Stimulated activated CD4-positive, alpha-beta T cell treated with anti-CD3 and anti-CD28 coated beads, Interleukin-1b, Interleukin-23, amount 100 ng/mL, for 1 hour (primary cell): ENCODE measurements at regions not wholly inside any gene's neighbourhood (a gene's known extent, or its start where the extent isn't known, plus 50 kb on each side); places are given as distances from the start of the nearest gene placed in this dataset.

Source experiments
- DNase-seq, 2 donors: peaks; one replicate each; pipeline ENCODE4 v3.0.0-alpha.2; 2020; ENCODE audit warnings: low read depth in 2 of 2

DNA sequence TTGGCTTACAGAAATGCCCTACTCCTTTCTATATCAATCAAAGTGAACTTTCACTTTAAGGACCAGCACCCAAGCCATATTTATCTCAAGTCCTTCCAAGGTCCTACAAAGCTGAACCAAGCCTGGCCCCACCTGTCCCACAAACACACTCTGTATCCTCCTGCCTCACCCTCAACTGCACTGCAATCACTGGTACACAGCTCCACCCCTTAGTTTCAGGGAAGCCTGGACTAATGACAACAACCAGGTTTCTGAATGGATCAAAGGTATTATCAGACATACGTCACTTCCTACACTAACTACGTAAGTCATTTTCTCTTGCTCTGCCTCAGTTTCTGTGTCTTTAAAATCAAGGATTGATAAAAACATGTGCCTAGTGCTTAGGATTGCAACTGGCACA lies 205.6 kb upstream of the HS3ST1 start:
- no peak for DNase-seq

DNA sequence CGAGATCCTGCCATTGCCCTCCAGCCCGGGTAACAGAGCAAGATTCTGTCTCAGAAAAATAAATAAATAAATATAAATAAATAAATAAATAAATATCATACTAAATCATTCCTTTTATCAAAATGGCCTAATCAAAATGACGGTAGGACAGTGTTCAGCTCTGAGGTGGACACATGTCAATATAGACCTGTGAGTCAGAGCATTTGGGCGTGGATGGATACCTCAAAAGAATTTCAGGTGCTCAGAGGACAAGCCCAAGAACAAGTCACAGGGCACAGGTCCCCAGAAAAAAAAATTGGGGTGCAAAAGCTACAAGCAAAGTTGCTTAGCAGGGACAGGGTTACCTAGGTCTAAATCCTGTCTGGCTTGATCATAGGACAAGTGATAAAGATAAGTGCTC lies 204.7 kb upstream of the HS3ST1 start:
- DNase-seq: no peak

DNA sequence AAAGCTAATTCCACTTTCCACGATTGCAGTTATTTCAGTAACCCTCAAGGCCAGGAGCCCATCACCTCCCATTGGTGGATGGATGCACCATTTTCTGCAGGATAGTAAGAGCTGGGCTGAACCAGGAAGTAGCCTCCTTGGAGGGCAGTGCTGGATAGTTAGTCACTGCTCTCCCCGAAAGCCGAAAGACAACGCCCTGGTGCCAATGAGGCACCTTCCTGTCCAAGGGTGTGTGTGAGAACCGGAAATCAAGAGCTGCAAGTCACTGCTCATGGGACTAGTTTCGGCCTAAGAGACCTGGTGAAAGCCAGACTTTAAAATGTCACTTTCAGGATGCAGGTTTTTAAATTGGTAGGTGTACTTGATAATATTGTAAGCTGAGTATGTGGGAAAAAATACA lies 203.8 kb upstream of the HS3ST1 start:
- DNase-seq: no peak

DNA sequence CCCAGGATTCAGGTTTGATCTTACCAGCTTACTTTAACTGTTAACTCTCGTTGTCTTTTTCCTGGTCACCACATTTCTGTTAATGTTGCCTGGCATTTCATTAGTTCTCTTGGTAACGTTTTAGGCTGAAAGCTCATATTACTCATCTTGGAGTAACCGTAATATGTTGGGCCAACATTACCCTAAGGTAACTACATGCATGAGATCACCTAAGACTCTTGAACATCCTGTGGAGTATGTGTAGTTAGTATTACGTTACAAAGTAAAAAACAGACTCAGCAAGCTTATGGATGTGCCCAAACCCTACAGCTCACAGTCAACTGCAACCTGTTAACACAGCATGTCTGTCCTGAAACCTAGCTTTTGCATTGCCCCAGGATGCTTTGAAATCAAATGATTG lies 203.3 kb upstream of the HS3ST1 start:
- no peak for DNase-seq

DNA sequence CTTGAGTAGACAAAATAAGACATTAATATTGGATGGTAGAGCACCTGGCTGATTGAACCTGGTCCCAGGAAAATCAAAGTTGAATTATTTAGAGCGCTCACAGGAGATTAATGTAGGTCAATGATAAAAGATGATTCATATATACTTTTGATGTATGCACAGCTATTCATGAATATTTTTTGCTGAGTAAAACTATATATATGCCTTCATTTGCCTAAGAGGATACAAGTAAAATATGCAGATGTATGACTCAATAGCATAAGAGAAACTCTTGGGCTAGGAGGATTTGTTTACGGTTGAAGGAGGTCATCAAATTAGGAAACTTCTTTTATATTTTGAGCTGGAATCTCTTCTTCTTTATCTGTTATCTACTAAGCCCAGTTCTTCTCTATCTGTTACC lies 202.7 kb upstream of the HS3ST1 start:
- no peak for DNase-seq

DNA sequence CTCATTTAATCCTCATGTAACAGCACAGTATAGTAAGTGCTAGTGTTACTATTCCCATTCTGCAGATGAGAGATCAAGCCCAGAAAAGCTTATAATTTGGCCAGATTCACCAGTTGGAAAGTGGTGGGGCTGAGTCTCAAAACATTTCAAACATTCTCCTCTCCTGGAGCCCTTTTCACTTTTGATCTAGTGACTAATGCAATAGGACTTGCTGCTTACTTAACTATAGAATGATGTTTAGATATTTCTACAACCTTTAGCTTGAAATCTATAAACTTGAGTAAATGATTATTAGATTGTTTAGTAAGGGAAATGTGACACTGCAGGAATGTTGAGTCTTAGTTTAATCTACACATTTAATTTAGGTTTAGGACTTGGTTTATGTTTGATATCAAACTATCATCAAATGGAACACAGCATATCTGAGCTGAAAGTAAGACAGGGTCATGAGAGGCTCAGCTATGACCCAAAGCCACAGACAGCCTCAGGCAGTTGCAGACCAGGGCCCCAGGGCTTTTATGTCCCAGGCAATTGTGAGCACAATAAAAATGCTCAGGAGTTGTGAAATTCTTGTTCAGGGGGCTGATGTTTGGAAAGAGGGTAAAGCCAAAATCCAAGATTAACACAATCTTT lies 199.5 kb upstream of the HS3ST1 start:
- no peak for DNase-seq

DNA sequence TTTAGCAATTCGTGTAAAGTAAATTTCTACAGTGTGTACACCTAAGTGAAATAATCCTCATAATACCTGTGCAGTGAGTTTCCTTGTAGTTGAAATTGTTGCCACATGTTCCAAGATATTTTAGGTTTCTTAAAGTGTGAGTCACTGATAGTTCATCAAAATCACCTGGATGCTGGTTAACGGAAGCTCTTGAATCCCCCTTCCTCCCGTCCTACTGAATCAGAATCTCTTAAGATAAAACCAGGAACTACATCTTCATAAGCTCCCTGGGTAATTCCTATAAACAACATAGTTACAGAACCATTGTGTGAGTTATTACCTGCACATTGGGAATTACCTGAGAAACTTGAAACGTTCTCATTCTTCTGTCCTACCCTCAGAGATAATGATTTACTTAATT lies 197.4 kb upstream of the HS3ST1 start:
- DNase-seq: no peak

DNA sequence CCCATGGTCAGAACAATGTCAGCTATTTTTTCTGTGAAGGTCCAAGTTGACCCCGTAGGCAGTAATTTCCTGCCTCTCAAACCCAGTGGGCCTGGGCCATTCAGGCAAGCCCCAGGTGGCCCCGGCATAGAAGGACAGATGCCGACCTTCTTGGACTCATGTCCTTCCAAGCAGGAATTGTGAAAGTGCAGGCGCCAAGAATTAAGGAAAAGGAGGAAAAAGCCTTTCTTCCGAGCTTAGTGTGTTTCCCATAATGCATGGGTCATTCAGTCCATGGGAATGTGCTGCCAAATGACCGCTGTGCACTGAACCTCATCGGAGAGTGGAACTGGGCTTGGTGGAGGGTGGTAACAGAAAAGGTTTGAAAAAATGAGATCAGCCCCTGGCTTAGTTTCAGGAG lies 196.5 kb upstream of the HS3ST1 start:
- DNase-seq: no peak

DNA sequence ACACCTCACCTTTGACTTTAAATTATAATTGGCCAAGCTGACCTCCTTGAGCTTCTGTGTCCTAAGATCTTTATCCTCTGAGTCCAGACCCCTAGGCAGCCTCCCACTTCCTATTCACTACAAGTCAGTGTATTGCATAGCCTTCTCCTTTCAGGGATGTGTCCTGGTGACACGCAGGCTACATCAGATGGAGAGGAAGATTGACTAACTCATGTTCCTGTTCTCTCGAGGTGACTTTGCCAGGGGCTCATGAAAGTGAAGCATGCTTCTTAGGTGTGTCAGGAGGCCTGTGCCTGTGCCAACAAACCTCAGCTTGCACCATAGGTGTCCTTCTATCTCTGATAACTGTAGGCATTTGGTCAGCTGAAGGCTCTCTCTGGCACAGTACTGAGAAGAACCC lies 195.7 kb upstream of the HS3ST1 start:
- no peak for DNase-seq

DNA sequence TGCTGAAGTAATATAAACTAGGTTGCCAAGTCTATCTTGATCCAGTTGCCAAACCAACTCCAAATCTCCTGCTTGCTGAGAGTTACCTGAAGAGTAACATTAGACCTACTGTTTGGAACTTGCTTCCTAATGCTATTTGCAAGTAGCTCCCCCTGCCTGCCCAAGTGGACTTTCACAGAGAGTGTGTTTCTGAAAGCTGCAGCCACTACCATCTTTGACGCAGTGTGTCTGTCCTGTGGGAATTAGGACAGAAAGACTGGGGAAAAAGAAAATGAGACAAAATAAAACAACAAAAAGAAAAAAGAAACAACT lies 195.0 kb upstream of the HS3ST1 start:
- no peak for DNase-seq

DNA sequence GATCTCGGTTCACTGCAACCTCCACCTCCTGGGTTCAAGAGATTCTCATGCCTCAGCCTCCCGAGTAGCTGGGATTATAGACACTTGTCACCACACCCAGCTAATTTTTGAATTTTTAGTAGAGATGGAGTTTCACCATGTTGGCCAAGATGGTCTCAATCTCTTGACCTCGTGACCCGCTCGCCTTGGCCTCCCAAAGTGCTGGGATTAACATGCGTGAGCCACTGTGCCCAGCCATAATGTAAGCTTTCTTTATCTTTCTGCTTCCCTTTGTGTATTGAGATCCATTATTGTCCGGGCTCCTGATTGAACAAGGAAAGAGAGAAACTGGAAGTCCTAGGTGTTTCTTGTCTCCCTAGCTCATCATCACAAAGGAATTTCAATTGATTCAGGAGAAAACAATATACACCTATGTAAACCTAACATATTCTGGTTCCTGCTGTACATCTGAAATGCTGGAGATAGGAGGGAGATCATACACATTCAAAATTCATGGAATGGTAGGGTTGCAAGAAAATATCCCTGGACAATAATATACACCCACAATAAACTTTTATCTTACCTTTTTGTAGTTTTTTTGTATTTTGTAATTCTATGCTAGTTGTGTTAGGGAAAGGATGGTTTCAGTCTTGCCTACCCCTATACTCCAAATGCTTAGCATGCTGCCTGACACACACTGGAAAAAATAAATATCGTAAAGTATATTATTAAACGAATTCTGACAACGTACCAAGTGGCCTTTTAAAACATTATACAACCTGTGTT lies 194.4 kb upstream of the HS3ST1 start:
- DNase-seq: no peak

DNA sequence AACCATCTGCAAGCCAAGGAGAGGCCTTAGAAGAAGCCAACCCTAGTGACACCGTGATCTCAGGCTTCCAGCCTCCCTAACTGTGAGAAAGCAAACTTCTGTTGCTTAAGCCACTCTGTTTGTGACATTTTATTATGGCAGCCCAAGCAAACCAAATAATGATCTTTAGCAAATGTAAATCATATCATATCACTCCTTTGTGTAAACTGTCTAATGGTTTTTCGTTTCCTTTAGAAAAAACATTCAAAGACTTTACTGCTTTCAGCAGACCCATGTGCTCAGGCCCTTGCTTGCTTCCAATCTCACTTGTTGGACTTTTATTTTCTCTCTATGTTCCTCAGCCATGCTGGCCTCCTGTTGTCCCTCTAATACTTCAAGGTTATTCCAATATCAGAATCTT lies 192.2 kb upstream of the HS3ST1 start:
- DNase-seq: no peak

DNA sequence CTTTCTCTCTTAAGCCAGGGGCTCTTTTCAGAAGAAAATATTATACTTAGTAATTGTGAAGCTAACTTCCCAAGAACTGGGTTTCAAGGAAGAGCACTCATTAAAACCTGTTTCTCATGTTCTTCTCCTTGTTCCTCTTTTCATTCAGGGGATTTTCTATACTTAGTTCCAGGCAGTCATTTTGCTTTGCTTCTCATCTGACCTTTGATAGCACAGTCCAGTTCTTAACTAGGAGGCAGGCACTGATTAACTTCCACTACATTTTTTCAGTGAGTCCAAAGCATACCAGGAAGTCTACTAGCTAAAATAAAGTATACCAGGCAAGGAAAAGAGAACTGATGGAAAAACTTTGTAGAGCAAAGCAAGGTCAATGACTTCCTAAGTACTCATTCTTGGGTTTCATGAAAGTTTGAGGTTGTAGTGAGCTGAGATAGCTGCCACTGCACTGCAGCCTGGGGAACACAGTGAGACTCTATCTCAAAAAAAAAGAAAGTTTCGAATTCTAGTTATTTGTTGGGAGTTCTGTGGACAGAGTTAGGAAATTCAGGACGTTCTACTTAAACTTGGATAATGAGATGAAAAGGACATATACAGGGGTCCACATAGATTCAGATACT lies 190.1 kb upstream of the HS3ST1 start:
- no peak for DNase-seq

DNA sequence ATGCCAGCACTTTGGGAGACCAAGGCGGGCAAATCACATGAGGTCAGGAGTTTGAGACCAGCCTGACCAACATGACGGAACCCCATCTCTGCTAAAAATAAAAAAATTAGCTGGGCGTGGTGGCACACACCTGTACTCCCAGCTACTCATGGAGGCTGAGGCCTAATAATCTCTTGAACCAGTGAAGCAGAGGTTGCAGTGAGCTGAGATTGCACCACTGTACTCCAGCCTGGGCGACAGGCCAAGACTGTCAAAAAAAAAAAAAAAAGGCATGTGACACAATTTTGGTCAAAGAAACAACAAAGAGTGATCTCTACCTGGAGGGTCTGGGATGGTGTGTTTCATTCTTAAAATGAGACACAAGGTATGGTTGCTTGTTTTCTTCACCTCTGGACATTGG lies 188.2 kb upstream of the HS3ST1 start:
- DNase-seq: no peak

DNA sequence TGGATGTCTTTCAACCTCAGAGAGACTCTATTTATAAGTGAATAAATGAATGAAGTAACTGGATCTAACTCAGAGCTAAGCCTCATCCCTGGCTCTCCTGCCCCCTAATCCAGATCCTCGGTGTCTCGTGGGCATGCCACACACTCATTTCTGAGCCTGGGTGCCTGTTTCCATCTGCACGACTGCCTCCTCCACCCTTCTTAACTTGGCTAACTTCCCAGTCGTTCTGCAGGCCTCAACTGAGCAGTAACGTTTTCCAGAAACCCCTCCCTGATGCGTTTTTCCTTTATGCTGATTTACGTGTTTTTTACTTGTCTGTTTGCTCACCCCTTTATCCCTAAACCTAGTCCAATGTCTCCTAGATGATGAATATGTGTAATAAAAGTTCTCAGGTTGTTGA lies 186.9 kb upstream of the HS3ST1 start:
- no peak for DNase-seq

DNA sequence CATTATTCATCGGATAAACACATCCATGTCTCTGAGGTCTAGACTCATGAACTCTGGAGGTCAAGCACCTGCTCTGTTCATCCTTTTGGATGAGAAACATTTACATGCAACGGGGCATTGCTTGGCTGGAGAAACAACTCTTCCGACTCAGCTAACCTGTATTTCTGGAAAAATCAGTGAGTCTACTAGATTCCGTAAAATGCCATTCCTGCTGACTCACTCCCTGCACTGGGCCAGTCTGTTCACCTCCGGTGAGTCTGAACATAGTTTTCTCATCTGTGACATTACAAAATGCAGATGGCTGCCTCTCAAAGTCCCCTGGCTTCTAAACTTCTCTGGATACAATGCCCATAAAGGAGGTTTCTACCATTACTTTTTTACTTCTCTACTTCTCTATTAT lies 185.7 kb upstream of the HS3ST1 start:
- DNase-seq: no peak

DNA sequence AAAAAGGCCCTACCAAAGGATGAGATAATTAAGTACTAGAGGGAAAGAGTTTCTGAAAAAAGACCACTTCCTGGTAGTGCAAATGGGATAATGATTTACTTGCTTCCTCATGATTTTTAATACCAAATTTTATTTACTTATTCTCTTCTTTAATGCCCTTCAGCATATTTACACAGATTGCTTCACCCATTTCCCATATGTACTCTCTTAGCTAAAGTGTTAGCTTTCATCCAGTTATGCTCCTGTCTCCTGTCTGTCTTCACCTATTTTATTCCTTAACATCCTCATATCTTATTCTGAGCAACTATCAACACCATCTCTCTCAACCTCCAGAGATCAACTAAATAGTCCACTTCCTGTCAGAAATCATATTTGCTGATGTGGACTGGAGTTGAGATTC lies 183.2 kb upstream of the HS3ST1 start:
- DNase-seq: no peak

DNA sequence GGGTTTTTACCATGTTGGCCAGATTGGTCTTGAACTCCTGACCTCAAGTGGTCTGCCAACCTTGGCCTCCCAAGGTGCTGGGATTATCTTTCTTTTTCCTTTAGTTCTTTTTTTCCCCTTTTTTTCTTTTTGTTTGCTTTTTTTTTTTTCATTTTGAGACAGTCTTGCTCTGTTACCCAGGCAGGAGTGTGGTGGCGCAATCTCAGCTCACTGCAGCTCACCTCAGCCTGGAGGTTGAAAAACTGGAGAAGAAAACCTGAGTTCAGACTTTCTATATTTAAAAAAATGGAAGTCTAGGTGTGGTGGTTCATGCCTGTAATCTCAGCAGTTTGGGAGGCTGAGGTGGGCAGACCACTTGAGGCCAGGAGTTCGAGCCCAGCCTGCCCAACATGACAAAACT lies 181.1 kb upstream of the HS3ST1 start:
- no peak for DNase-seq

DNA sequence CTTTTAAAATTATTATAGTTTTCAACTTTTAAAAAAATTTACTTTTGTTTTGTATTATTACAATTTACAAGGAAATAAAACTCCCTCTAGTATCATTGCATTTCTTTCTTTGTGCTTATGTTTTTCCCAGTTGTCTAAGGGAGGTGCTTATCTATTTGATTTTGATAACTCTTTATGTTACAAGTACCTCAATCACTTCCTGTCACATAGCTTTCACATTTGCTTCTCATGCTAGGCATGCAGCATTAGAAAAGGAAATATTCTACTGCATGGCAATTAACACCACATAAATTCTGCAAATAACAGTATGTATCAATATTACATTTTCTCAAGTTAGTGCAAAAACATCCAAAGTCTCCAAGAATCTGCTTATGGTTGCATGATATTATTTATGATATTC lies 180.3 kb upstream of the HS3ST1 start:
- no peak for DNase-seq

DNA sequence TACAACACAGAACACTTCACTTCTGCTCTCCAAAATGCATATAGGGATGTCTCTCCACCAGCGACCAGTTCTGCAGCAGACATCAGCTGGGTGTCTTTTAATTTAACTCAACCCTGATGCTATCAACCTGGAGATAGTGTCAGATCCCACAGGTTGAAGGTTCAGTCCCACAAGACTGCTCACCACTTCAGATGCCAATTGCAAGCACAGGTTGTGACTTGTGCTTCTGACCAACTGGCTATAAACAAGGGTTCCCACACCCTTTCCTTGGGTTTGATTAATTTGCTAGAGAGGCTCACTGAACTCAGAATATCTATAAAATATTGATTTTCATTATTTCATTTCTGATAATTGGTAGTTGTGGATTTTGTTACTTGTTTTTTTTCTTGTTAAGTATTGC lies 177.4 kb upstream of the HS3ST1 start:
- DNase-seq: no peak

DNA sequence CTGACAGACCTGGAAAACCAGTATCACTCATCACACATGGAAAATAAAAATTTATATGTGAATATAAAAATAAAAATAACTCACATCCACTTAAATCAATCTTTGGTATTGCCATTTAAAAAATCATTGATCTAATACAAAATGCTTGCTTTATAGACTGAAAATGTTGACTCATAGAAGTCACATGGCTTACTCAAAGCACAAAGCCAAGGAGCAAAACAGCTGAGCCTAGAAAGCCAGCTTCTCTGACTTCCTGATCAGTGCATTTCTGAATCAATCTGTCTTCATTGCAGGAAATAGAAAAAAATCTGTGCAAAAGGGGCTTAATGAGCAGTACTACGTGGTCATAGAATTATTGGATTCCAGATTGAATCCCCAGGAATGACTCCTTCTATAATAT lies 176.9 kb upstream of the HS3ST1 start:
- no peak for DNase-seq

DNA sequence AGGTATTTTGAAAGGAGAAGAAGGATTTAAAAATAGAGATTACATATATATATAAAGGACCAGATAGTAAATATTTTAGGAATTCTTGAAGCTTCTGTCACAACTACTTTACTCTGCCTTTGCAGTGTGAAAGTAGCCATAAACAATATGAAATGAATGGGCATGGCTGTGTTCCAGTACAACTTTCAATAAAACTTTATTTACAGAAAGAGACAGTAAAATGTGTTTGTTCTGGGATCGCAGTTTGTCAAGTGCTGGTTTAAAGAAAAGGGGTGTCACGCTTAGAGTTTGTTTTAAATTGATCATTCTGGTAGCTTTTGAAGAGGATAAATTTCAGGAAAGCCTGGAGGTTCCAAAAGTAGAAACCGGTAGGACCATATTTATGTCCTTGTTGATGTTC lies 176.1 kb upstream of the HS3ST1 start:
- no peak for DNase-seq

DNA sequence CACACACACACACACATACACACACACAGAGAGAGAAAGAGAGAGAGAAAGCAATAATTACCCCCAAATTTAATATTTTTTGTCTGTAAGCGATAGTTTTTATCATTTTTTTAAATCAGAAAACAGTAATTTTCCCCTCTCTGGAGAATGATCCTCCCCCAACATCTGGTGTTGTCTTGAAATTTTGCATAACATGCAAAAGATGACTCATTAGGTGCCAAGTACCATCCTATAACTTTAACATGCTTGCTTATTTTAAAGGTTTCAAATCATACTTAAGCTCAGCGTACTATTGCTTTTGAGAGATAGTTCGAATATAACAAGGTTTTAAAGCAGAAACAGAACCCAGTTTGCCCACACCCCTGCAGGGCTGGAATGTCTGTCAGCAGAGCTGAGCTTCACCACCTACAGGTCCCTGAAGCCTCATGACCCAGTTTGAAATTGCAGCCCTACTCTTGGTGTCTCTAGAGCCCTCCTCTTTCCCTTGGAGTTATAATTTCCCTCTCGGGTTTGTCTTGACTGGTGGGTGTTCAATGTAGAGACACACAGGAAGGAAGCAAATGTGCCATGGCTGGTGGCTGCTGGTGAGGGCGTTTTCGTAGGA lies 175.0 kb upstream of the HS3ST1 start:
- no peak for DNase-seq
